ENCODE measurements at regions not wholly inside any gene's neighbourhood (a gene's known extent, or its start where the extent isn't known, plus 50 kb on each side); places are given as distances from the start of the nearest gene placed in this dataset.

DNA sequence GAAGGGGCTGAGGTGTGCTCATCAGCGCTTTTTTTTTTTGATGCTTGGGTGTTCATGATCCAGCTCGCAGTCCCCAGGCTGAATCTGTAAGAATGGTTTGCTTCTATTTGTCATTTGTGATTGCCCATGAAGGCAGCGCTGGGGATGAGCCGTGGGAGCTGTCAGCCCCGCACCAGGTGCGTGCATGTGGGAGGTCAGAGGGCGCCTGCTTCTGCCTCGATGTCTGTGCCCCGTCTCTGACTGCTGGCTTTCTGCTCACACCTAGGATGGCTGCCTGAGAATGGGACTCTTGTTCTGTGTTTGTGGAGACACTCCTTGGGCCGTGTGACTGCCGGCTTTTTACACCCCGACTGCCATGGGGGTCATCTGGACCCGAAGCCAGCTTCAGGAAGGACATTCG lies 141.2 kb upstream of the RTL1 start:
- intact Hi-C loops (cut with micrococcal nuclease; ENCODE audit: unreplicated experiment) = no loop called here
- Histone ChIP-seq H3K27me3 (ENCODE audit: control insufficient read depth, insufficient read depth, low read length) (no peaks in the 10 kb centered on the region), H3K4me1 (ENCODE audit: control insufficient read depth, insufficient read depth, low read length) (no peaks in the 10 kb centered on the region), H3K4me3 (ENCODE audit: low read depth in 2 of 2, low read length in 2 of 2) (no peak overlapping the region), H3K27ac (ENCODE audit: low read length) (no peak overlapping the region), H3K9me3 (ENCODE audit: control insufficient read depth, insufficient read depth, low read depth, low read length) (no peaks in the 10 kb centered on the region), H3K36me3 (ENCODE audit: control insufficient read depth, insufficient read depth, low read length) (no peaks in the 10 kb centered on the region)
- TF ChIP-seq CTCF (IDR thresholded peaks at IDR 0.05) (no peak), POLR2AphosphoS5 (IDR thresholded peaks at IDR 0.05; ENCODE audit: low read depth, low read length) (no peak), REST (IDR thresholded peaks at IDR 0.05; ENCODE audit: insufficient read depth in 1 of 2, low read depth in 2 of 2, low read length in 1 of 2) (no peak), TCF7L2 (IDR thresholded peaks at IDR 0.05; ENCODE audit: low read depth, low read length) (no peak), SIN3A (IDR thresholded peaks at IDR 0.05; ENCODE audit: borderline replicate concordance, insufficient read depth, low read depth, low read length) (no peak)
- POLR2A ChIA-PET = no interaction called here
- DNase-seq (ENCODE audit: low read depth, low spot score) (no peak), ATAC-seq (no peak)
- CTCF ChIA-PET = no interaction called here
- in situ Hi-C loops (cut with HindIII; ENCODE audit: low pct_unique_long_range_greater_than_20kb, low sequenced_read_pairs) = no loop called here
- no TSS peak for BruUV-seq (replicated peaks)

- Histone ChIP-seq H3K4me3 (ENCODE audit: low read depth in 2 of 2, low read length in 2 of 2) (no peak overlapping the region), H3K36me3 (ENCODE audit: control insufficient read depth, insufficient read depth, low read length) (no peaks in the 10 kb centered on the region), H3K4me1 (ENCODE audit: control insufficient read depth, insufficient read depth, low read length) (no peaks in the 10 kb centered on the region), H3K9me3 (ENCODE audit: control insufficient read depth, insufficient read depth, low read depth, low read length) (no peaks in the 10 kb centered on the region), H3K27me3 (ENCODE audit: control insufficient read depth, insufficient read depth, low read length) (no peaks in the 10 kb centered on the region), H3K27ac (ENCODE audit: low read length) (no peak overlapping the region)
- ChIA-PET CTCF (no interaction called here), POLR2A (no interaction called here)
- ATAC-seq (no peak), DNase-seq (ENCODE audit: low read depth, low spot score) (no peak)
- intact Hi-C loops (cut with micrococcal nuclease; ENCODE audit: unreplicated experiment) (no loop called here), in situ Hi-C loops (cut with HindIII; ENCODE audit: low pct_unique_long_range_greater_than_20kb, low sequenced_read_pairs) (no loop called here)
- TF ChIP-seq TCF7L2 (IDR thresholded peaks at IDR 0.05; ENCODE audit: low read depth, low read length) (no peak), REST (IDR thresholded peaks at IDR 0.05; ENCODE audit: insufficient read depth in 1 of 2, low read depth in 2 of 2, low read length in 1 of 2) (no peak), SIN3A (IDR thresholded peaks at IDR 0.05; ENCODE audit: borderline replicate concordance, insufficient read depth, low read depth, low read length) (no peak), POLR2AphosphoS5 (IDR thresholded peaks at IDR 0.05; ENCODE audit: low read depth, low read length) (no peak), CTCF (IDR thresholded peaks at IDR 0.05) (no peak)
- no TSS peak for BruUV-seq (replicated peaks)
Observed at GRCh38 chr14:101045511-101045910, 142.0 kb upstream of the RTL1 start.

Measured in Panc1 (cell line).